M059J (cell line): ENCODE measurements at regions not wholly inside any gene's neighbourhood (a gene's known extent, or its start where the extent isn't known, plus 50 kb on each side); places are given as distances from the start of the nearest gene placed in this dataset.
"Not testable (repeated sequence)": the region's sequence is repeated elsewhere in the genome, so short reads cannot be mapped to it uniquely, and the experiment has no call there.

ENCODE experiments used
- DNase-seq: peaks from one replicate; pipeline ENCODE4 v3.0.0-alpha.2; 2012; ENCODE audit warnings: low read depth

DNA sequence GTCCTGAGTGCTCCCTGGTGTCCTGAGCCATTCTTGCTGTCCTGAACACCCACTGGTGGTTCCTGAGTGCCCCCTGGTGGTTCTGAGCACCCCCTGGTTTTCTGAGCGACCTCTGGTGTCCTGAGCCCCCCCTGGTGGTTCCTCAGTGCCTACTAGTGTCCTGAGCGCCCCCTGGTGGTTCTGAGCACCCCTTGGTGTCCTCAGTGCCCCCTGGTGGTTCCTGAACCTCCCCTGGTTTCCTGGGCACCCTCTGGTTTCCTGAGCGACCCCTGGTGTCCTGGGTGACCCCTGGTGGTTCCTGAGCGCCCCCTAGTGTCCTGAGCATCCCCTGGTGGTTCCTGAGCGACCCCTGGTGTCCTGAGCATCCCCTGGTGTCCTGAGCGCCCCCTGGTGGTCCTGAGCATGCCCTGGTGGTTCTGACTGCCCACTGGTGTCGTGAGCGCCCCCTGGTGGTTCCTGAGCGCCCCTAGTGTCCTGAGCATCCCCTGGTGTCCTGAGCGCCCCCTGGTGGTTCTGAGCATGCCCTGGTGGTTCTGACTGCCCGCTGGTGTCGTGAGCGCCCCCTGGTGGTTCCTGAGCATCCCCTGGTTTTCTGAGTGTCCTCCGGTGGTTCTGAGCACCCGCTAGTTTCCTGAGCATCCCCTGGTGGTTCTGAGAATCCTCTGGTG is 473.1 kb downstream of the TMEM121 start:
- peak; percentile 44 for DNase-seq

DNA sequence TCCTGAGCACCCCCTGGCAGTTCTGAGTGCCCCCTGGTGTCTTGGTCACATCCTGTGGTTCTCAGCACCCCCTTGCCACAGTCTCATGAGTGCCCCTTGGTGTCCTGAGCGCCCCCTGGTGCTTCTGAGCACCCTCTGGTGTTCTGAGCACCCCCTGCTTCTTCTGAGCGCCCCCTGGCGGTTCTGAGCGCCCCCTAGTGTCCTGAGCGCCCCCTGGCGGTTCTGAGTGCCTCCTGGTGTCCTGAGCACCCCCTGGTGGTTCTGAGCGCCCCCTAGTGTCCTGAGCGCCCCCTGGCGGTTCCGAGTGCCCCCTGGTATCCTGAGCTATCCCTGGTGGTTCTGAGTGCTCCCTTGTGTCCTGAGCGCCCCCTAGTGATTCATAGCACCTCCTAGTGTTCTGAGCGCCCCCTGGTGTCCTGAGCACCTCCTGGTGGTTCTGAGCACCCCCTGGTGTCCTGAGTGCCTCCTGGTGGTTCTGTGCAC is 473.7 kb downstream of the TMEM121 start:
- DNase-seq: not testable (repeated sequence)

DNA sequence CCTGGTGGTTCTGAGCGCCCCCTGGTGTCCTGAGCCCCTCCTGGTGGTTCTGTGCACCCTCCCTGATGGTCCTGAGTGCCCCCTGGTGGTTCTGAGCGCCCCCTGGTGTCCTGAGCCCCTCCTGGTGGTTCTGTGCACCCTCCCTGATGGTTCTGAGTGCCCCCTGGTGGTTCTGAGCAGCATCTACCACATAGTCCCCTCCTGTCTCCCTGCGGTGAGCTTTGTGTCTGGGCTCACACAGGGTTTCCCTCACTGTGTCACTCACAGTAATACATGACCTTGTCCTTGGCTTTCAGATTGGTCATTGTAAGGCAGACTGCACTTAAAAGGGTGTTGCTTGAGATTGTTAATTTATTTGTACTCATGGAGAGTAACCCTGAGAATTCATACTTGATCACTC is 474.9 kb downstream of the TMEM121 start:
- DNase-seq: not testable (repeated sequence)

DNA sequence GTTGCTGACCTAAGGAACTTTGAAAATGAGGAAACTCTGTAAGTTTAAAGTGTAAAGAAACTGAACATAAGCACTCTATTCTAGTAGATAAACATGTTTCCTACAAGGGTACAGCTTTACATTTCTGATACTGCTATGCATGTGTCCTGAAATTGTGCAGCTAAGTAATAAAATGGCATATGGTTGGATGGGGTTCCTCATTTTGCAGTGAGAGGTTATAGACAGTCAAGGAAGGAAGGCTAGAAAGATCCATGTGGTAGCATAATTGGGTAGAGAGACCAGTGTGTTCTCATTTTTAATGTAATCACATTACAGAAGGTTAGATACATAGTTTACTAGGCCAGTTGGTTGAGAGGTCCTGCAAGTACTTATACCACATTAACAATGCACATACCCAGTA is 477.0 kb downstream of the TMEM121 start:
- DNase-seq: no peak

DNA sequence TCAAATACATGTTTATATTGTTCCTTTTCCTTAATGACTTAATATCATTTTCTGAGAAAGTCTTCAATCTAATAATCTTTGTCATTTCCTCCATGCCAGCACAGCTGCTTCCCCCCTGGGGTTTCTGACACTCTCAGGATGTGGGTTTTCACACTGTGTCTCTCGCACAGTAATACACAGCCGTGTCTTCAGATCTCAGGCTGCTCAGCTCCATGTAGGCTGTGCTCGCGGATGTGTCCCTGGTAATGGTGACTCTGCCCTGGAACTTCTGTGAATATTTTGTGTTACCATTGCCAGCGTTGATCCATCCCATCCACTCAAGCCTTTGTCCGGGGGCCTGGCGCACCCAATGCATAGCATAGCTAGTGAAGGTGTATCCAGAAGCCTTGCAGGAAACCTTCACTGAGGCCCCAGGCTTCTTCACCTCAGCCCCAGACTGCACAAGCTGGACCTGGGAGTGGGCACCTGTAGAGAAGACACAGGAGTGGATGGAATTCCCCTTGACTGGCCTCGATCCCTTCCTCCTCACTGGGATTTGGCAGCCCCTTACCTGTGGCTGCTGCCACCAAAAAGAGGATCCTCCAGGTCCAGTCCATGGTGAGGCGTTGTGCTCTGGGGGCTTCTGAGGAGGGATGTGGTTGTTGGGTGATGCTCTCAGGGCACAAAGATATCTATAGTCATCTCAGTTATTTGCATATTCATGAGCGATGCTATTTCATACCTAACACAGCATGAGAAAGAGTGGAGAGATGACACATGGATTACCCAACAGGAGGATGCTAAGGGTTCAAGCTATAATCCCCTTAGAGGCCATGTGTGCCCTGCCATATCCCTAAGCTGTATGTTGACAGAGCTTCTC is 478.8 kb downstream of the TMEM121 start:
- DNase-seq: not testable (repeated sequence)

DNA sequence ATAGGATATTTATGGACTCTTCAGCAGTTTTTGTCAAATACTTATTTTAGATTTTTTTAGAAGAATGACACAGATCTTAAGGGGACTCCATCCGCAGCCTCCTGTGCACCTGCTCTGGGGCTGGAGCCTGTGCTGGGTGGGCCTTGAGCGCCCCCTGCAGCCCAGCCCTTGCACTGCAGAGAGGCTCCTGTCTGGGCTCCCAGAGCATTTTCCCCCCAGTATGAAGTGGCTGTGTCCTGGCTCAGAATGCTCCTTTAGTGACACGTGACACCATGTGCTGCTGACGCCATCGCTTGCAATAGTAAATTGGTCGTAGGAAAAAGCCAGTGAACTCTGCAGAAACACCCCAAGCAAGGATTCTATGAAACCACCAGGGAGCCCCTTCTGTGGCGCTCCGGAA is 479.7 kb downstream of the TMEM121 start:
- not testable (repeated sequence) for DNase-seq

DNA sequence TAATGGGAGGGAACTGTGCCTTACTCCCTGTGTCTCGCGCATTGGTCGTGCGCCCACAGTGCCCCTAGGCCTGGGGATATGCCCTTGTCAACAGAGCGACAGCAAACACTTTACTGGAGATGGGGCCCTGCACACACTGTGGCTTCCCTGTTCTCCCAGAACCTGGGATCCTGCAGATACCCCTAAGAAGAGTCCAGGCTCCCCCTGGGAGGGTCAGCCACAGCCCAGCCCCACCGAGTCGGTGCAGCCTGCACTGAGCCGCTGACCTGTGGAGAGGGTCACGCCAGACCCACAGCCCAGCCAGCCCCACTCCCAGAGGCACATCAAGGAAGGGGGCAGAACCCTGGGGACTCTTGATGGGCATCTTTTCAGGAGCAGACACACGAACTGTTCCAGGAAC is 480.3 kb downstream of the TMEM121 start:
- DNase-seq: not testable (repeated sequence)

DNA sequence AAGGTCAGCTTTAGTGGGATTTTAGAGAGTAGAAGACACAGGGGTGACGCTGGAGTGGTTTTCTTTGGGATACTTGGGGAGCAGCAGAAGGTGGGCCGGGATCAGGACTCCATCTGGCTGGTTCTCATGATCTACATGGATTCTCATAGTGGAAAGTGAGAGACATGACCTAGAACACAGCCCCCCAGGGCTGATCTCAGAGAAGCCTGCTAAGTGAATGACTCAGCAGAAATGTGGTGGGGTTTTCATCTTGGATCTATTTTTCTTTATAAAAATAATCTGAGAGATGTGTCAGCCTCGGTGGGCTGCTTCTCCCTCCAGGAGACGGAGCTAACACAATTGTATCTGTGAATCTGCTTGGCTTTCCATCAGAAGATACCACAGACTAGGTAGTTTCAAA is 484.4 kb downstream of the TMEM121 start:
- DNase-seq: no peak

DNA sequence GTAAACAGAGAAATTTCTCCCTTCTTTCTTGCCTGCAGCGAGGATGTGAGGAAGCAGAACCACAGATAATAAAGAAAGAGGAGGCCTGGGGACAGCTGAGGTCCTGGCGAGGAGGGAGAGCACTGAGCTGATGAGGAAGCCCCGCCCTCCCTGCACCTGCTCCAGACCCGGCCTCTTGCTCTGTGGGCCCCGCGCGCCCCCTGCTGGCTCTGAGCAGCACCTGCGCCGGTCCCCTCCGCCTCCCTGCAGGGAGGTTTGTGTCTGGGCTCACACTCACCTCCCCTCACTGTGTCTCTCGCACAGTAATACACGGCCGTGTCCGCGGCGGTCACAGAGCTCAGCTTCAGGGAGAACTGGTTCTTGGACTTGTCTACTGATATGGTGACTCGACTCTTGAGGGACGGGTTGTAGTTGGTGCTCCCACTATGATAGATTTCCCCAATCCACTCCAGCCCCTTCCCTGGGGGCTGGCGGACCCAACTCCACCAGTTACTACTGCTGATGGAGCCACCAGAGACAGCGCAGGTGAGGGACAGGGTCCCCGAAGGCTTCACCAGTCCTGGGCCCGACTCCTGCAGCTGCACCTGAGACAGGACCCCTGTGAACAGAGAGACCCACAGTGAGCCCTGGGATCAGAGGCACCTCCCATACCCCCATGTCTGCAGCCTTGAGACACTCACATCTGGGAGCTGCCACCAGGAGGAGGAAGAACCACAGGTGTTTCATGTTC is 485.4 kb downstream of the TMEM121 start:
- peak; percentile 20 for DNase-seq

DNA sequence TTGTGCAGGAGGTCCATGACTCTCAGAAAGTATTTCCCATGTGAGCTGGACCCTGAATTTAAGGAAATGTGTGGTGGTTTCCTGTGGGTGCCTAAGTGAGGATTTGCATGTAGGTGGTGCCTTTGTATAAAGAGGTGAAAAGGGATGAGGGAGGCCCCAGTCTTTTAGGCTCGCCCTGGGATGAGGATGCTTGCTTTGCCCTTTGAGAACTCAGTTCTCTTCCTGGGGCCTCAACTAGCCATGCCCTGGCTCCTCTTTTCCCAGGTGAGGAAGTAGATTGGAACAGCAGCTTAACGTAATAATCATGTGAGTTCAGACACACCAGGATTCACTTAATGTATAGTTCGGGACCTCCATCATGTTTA is 486.0 kb downstream of the TMEM121 start:
- DNase-seq: not testable (repeated sequence)

DNA sequence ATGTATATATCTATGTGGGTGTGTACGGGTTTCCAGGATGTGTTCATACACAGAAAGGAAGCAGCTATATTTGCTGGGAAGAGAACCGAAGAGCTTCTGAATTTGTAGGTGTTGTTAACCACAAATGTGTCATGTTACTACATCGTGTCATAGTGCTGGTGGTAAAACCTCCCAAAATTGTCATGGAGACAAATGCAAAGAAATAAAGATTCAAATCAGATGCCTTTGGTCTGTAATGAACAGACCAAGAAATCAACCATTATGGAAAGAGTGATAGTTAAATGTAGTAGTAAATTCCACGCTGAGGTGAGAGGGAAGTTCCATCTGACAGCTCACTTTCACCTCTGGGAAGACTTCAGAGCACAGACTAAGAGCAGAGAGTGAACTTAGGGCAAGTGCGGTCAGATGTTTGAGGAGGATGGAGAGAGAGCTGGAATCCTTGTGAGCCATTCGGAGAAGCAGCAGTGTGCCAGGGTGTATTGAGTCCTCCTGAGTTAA is 487.5 kb downstream of the TMEM121 start:
- no peak for DNase-seq

DNA sequence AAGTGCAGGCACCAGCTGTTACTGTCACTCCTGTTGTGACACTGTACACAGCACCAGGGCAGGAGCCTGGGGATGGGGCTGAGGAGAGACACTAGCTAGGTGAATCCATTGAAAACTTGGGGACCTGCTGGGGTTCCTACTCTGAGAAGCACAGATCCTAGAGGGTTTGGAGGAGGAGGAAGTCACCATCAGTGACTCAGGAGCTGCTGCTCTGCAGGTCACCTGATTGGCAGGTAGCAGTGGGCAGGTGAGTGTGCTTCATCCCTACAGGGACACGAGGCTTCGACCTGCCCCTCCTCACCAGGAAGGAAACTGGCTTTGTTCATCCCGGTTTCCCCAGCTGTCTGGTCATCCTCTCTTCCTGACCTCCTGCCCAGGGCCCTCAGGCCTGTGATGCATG is 491.6 kb downstream of the TMEM121 start:
- not testable (repeated sequence) for DNase-seq

DNA sequence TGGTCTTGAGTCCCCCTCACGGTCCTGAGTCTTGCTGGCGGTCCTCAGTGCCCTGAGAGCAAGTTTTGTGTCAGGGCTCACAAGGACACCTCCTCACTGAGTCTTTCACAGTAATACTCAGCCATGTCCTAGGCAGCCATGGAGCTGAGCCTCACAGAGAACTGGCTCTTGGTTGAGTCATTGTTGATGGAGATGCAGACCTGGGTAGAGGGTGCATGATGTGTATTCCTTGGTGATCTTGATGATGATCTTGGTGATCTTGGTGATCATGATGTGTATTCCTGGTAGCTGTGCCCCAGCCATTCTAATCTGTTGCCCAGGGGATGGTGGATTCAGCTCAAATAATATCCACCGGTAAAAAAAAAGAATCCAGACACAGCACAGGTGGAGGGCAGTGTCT is 495.4 kb downstream of the TMEM121 start:
- no peak for DNase-seq

DNA sequence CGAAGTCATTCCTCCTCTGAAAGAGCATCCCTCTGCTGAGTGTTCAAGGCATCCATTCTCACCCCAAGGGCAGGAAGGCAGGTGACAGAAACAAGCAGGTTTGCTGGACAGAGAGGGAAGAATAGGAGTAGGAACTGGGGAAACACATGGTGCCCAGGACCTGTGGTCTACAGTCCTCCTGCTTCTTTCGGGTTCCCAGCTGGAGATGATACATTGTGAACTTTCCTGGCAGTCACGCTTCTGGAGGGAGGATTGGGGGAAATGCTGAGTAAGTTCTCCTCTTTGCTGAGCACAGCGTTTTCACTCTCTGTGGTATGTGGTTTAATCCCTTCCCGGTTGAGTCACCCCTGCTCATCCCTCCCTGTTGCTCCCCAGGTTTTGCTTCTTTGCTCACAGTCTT is 496.3 kb downstream of the TMEM121 start:
- peak; percentile 12 for DNase-seq

DNA sequence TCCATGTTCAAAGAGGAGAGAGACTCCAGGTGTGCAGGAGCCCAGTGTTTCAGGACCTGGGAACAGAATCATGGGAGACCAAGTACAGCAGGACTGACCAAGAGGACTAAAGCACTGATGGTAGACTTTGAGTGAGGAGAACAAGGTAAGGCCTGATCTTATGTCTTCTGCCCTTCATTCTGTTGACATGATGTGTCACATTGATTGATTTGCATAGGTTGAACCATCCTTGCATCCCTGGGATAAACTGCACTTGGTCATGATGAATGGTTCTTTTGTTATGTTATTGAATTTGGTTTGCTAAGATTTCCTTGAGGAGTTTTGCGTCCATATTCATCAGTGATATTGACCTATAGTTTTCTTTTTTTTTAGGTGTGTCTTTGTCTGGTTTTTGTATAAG is 497.0 kb downstream of the TMEM121 start:
- no peak for DNase-seq

DNA sequence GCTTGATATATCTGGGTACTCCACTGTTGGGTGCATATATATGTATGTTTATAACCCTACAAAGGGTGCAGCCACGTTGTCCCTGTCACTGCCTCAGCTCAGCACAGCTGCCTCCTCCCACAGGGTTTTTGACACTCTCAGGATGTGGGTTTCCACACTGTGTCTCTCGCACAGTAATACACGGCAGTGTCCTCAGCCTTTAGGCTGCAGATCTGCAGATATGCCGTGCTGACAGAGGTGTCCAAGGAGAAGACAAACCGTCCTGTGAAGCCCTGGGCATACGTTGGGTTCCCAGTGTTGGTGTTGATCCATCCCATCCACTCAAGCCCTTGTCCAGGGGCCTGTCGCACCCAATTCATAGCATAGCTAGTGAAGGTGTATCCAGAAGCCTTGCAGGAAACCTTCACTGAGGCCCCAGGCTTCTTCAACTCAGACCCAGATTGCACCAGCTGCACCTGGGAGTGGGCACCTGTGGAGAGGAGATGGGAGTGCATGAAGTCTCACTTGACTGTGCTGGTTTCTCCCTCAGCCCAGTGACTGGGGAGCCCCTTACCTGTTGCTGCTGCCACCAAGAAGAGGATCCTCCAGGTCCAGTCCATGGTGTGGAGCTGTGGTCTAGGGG is 498.7 kb downstream of the TMEM121 start:
- no peak for DNase-seq

DNA sequence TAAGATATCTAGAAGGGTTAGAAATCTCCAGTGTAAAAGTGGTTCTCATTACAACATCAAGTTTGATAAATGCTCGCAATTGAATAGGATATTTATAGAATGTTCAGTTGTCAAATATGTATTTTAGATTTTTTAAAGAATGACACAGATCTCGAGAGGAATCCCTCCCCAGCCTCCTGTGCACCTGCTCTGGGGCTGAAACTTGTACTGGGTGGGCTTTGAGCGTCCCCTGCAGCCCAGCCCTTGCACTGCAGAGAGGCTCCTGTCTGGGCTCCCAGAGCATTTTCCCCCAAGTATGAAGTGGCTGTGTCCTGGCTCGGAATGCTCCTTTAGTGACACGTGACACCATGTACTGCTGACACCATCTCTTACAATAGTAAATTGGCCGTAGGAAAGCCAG is 499.6 kb downstream of the TMEM121 start:
- DNase-seq: no peak

DNA sequence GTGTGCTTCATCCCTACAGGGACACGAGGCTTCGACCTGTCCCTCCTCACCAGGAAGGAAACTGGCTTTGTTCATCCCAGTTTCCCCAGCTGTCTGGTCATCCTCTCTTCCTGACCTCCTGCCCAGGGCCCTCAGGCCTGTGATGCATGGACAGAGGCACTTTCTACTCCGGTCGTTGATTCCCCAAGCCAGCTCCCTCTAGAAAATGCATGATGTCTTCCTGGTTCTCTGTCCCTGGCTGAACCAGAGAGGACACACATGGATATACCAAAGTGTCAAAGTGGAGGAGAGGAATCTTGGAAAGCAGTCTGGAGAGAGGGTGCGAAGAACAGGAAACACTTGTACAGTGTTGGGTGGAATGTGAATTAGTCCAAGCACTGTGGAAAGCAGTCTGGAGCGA is 501.4 kb downstream of the TMEM121 start:
- DNase-seq: not testable (repeated sequence)

DNA sequence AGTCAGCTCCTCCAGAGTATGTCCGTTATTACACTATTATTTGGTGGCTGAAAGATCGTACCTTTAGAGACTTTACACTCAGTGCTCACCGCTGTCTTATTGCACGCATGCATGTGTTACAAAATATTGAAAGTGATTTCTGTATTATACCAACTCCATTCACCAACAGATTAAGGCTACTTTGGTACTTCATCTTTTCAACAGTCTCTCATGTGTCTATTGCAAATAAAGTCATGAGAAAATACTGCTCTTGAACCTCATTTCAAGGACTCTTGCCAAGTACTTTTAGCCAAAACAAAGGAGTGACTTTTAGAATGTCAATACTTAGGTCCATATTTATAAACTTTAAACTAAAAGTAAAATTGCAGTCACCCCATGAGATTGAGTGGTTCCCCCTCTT is 503.6 kb downstream of the TMEM121 start:
- DNase-seq: no peak

DNA sequence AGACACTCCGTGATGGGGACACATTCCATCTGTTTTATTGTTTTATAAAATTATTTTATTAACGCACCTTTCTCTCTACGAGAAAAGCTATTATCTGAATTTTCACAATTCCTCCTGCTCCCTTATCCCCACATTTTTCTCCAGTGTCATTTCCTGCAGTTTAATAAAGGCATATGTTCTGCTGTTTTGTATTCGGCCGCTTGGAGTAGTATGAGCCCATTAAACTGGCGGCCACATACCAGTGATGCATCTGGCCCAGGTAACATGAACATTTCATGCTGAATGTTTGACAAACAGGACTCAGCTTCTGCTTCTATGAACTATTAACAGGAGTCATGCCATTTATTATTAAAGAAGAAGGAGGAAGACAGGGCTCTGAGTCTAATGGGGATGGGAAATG is 511.0 kb downstream of the TMEM121 start:
- no peak for DNase-seq

DNA sequence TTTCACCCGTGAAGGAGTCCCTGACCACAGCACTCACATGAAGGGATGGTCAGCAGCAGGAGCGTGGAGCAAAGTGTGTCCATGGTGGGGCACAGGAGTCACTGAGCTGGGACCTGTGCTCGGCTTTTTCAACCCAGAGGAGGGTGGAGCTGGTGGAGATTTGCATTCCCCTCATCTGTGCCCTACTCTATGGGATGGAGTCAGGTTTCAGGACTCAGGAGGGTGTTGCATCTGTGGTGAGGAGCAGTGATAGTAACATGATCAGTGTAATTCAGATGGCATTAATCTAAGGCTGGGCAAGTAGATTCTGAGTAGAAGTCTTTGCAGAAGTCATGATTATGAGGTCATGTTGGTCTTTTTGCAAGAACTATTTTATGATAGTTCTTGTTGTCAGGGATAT is 511.9 kb downstream of the TMEM121 start:
- no peak for DNase-seq

DNA sequence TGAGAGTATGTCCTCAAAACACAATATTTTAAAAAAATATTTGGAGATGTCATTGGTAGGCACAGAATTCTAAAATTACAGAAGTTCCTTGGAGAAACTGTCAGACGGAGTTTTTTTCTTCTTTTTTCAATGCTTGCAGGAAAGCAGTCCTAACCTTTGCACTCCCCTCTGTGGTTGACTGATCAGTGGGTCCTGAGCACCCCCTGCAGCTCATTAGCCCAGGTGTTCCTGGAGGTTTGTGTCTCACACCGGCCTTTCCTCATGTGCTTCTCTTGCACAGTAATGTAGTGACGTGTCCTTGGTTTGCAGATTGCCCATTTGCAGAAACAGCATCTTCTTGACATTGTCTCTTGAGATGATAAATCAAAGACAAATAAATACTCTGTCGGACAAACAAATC is 513.0 kb downstream of the TMEM121 start:
- DNase-seq: peak; percentile 6
